ENCODE measurements at regions not wholly inside any gene's neighbourhood (a gene's known extent, or its start where the extent isn't known, plus 50 kb on each side); places are given as distances from the start of the nearest gene placed in this dataset.

- POLR2A ChIA-PET = no interaction called here
- no peak for TF ChIP-seq JUN (IDR thresholded peaks at IDR 0.05; ENCODE audit: borderline replicate concordance, insufficient read depth, insufficient read length, low read depth)
- no peak for TF ChIP-seq CTCF (IDR thresholded peaks at IDR 0.05; ENCODE audit: extremely low read depth in 1 of 2, insufficient read depth in 1 of 2, low read depth in 1 of 2, low read length in 2 of 2)
- TF ChIP-seq FOS (IDR thresholded peaks at IDR 0.05; ENCODE audit: borderline replicate concordance, insufficient read depth, low read length) = no peak
- TF ChIP-seq POLR2A (IDR thresholded peaks at IDR 0.05; ENCODE audit: low read depth, low read length) = no peak
- no peak for TF ChIP-seq MYC (IDR thresholded peaks at IDR 0.05; ENCODE audit: low read depth, low read length)
- no peak for TF ChIP-seq MAX (IDR thresholded peaks at IDR 0.05; ENCODE audit: insufficient read depth, insufficient read length)
- TF ChIP-seq GATA2 (IDR thresholded peaks at IDR 0.05; ENCODE audit: insufficient read depth, insufficient read length, low read depth, low read length) = no peak
- TF ChIP-seq EZH2 (IDR thresholded peaks at IDR 0.05; ENCODE audit: borderline replicate concordance, low read depth, low read length, severe bottlenecking) = no peak
- TF ChIP-seq POLR2AphosphoS5 (IDR thresholded peaks at IDR 0.05; ENCODE audit: insufficient read depth, low read depth, low read length) = no peak
- H3K4me3 ChIP-seq (replicated peaks in 1 of 3; ENCODE audit: insufficient read depth in 1 of 3, low read depth in 1 of 3, low read length in 3 of 3) = no peak overlapping the region
- no peaks in the 10 kb centered on the region for H3K36me3 ChIP-seq (ENCODE audit: control insufficient read depth in 2 of 2, extremely low read depth in 1 of 2, insufficient read depth in 2 of 2, low read length in 2 of 2)
- no TSS peak for BruUV-seq (replicated peaks)
- intact Hi-C loops (cut with micrococcal nuclease) = no loop called here
- H3K9me1 ChIP-seq (replicated peaks; ENCODE audit: control insufficient read depth, extremely low read depth, insufficient read depth, low read length) = no peaks in the 10 kb centered on the region
- no peak overlapping the region for H2AFZ ChIP-seq (ENCODE audit: low read depth, low read length)
- CTCF ChIA-PET = interaction anchor here (0.7 kb wide), 1 partner anchor 113 kb away, joined by 3 read pairs; no protein-coding TSS in a partner anchor
- no peak for FAIRE-seq
- dilution Hi-C loops (cut with MboI; ENCODE audit: extremely low pct_ligation_motif_present, low sequenced_read_pairs) = no loop called here
- H3K9me3 ChIP-seq (replicated peaks; ENCODE audit: control insufficient read depth, insufficient read depth, low read length) = no peaks in the 10 kb centered on the region
- H4K20me1 ChIP-seq (replicated peaks; ENCODE audit: control insufficient read depth, extremely low read depth, insufficient read depth, low read length) = no peaks in the 10 kb centered on the region
- no peak overlapping the region for H3K4me2 ChIP-seq (ENCODE audit: insufficient read depth, low read length)
- no peaks in the 10 kb centered on the region for H3K79me2 ChIP-seq (ENCODE audit: control insufficient read depth, insufficient read depth, low read length)
- H3K9ac ChIP-seq (replicated peaks; ENCODE audit: extremely low read depth, insufficient read depth, low read length) = no peak overlapping the region
- H3K27ac ChIP-seq (ENCODE audit: insufficient read depth, low read depth, low read length) = no peak overlapping the region
- no peak for DNase-seq (ENCODE audit: low read depth, low spot score)
- no peaks in the 10 kb centered on the region for H3K4me1 ChIP-seq (ENCODE audit: control insufficient read depth, extremely low read depth, insufficient read depth, low read length)
- H3K27me3 ChIP-seq (ENCODE audit: control insufficient read depth in 2 of 2, insufficient read depth in 2 of 2, low read length in 2 of 2) = peaks cover 18 to 20% of the 10 kb centered on the region in 2 experiments
These were observed 107.0 kb downstream of the EVX1 start for GRCh38 chr7:27349621-27350020.
